ENCODE measurements at regions not wholly inside any gene's neighbourhood (a gene's known extent, or its start where the extent isn't known, plus 50 kb on each side); places are given as distances from the start of the nearest gene placed in this dataset.
"Not testable (repeated sequence)": the region's sequence is repeated elsewhere in the genome, so short reads cannot be mapped to it uniquely, and the experiment has no call there.

GRCh38 chr18:59800897-59801296 lies 98.9 kb upstream of the PMAIP1 start:
- DNase-seq = no peak

DNA sequence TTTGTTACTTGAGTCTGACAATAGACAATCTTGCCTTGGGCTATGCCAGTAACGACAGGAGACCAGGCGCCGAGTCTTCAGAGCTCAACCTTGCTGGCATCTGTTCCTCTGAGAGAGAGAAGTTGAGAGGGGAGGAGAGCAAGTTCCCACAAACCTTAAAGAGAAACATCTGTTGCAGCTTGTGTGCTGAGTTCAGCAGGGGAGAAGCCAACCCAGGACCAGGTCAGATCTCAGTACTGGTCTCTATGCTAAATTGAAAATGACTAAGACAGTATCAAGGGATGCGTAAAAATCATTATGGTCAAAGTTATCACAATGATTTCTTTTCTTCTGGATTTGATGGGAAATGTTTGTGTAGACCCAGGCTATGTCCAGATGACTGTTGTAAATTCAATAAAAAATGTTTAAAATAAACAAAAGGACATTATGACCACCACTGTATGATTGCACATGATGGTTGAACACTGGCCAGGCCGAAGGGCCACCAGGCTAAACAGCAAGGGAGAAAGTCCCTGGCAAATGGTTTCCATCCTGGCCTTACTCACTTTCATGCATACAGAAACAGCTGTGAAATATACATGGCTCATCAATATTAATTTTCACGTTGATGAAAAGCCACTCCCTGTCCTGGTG lies 100.3 kb upstream of the PMAIP1 start:
- DNase-seq = no peak

GRCh38 chr18:59795882-59796281 lies 98.7 kb upstream of the CCBE1 start:
- no peak for DNase-seq

GRCh38 chr18:59792353-59792752 lies 95.1 kb upstream of the CCBE1 start:
- DNase-seq = no peak

- not testable (repeated sequence) for DNase-seq
These were observed 93.2 kb upstream of the CCBE1 start for GRCh38 chr18:59790346-59790936.

- DNase-seq = no peak
These were observed 91.5 kb upstream of the CCBE1 start for GRCh38 chr18:59788791-59789106.

- DNase-seq = no peak
These were observed 91.0 kb upstream of the CCBE1 start for GRCh38 chr18:59787998-59788790.

GRCh38 chr18:59784694-59785093 lies 87.5 kb upstream of the CCBE1 start:
- no peak for DNase-seq

- DNase-seq = no peak
These were observed 85.9 kb upstream of the CCBE1 start for GRCh38 chr18:59783138-59783537.

GRCh38 chr18:59779979-59780378 lies 82.8 kb upstream of the CCBE1 start:
- DNase-seq = no peak

GRCh38 chr18:59778434-59778833 lies 81.2 kb upstream of the CCBE1 start:
- no peak for DNase-seq

- no peak for DNase-seq
These were observed 80.4 kb upstream of the CCBE1 start for GRCh38 chr18:59777636-59778035.

DNA sequence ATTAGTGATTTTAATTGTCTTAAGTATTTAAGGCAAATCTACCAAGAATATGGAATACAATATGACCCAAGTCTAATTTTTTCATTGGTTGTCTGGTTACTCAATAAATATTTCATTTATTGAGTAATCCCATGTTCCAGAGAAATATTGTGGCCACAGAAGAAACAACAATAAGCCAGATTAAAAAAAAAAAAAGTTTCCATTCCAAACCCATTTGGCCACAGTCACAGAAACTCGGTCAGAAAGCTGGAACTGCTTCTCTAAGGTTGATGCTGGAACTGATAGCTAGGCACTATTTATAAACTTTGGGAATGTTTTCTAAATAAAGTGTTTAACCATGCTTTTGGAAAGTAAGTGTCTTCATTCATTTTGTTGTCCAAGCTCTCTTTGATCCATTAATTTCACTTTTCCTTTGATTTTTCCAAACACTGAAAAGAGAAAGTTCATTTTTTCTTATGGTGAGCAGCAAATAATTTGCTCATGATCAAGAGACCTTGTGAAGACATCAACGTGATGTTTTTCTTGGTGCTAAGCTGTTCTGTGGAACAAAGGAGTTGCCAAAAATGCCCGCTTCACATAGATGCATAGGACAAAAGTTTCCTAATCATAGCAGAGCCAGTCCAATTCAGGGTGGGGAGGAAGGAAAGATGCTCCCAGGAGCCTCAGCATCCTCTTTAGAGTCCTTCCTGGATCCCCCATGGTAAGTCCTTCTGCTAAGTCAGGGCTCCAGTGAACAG lies 72.1 kb upstream of the CCBE1 start:
- DNase-seq = no peak

- no peak for DNase-seq
These were observed 71.2 kb upstream of the CCBE1 start for GRCh38 chr18:59768409-59768808.

GRCh38 chr18:59767732-59768131 lies 70.5 kb upstream of the CCBE1 start:
- no peak for DNase-seq

GRCh38 chr18:59765343-59765742 lies 68.1 kb upstream of the CCBE1 start:
- DNase-seq = no peak

GRCh38 chr18:59764281-59764680 lies 67.1 kb upstream of the CCBE1 start:
- DNase-seq = no peak

DNA sequence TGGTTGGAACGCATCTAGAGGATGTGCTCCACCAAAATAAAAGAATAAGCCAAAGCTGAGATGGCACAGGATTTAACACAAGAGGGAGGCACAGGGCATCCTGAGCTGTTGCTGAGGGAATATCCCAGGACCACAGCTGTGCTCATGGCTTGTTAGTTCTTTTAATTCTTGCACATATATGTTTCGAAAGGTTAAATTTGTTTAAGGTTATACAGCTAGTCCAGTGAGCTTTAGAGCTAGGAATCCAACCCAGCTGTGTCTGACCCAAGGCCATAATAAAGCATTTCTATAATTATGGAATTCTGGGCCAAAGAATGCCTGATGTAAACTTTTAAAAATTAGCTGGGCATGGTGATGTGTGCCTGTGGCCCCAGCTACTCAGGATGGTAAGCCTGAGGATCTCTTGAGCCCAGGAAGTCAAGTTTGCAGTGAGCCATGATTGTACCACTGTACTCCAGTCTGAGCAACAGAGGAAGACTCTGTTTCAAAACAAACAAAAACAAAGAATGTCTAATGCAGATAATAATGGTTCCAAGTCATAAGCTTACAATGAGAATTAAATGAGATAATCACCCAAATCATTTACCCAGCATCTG lies 66.4 kb upstream of the CCBE1 start:
- no peak for DNase-seq

- DNase-seq = no peak
These were observed 63.7 kb upstream of the CCBE1 start for GRCh38 chr18:59760619-59761600.

GRCh38 chr18:59760212-59760611 lies 63.0 kb upstream of the CCBE1 start:
- no peak for DNase-seq

- no peak for DNase-seq
These were observed 61.6 kb upstream of the CCBE1 start for GRCh38 chr18:59758837-59759236.

GRCh38 chr18:59758106-59758505 lies 60.9 kb upstream of the CCBE1 start:
- DNase-seq = no peak

Measured in activated CD4-positive, alpha-beta T cell treated with anti-CD3 and anti-CD28 coated beads for 1 hour (primary cell).